ENCODE measurements at regions not wholly inside any gene's neighbourhood (a gene's known extent, or its start where the extent isn't known, plus 50 kb on each side); places are given as distances from the start of the nearest gene placed in this dataset.

- no peak for DNase-seq
Measured at GRCh38 chrX:9196961-9197640, 163.2 kb upstream of the FAM9B start.

DNA sequence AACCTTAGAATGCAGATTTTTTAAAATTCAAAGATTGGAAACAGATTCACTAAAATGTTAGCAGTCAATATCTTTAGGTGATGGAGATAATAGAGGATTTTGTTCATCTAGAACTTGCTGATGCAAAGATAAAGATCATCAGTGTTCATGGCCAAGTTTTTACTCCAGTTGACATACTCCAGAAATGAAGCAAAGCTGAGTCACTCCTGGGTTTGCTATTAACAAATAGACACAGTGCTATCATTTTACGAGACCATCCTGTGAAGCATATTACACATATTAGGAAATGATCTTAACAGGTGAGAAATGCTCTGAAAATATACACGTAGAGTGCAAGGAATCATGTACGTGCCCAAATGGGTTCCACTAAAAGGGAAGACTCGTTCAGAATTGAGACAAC, 170.6 kb upstream of the FAM9B start:
- DNase-seq, result no peak

- no peak for DNase-seq
Measured at GRCh38 chrX:9205599-9206223, 171.8 kb upstream of the FAM9B start.

GRCh38 chrX:9207142-9207541, 173.2 kb upstream of the FAM9B start:
- no peak for DNase-seq

GRCh38 chrX:9211269-9211668, 177.3 kb upstream of the FAM9B start:
- DNase-seq, result no peak

- no peak for DNase-seq
Measured at GRCh38 chrX:9221781-9222180, 187.9 kb upstream of the FAM9B start.

- DNase-seq, result no peak
Measured at GRCh38 chrX:9222299-9222698, 188.4 kb upstream of the FAM9B start.

GRCh38 chrX:9227276-9227675, 193.3 kb upstream of the FAM9B start:
- no peak for DNase-seq

DNA sequence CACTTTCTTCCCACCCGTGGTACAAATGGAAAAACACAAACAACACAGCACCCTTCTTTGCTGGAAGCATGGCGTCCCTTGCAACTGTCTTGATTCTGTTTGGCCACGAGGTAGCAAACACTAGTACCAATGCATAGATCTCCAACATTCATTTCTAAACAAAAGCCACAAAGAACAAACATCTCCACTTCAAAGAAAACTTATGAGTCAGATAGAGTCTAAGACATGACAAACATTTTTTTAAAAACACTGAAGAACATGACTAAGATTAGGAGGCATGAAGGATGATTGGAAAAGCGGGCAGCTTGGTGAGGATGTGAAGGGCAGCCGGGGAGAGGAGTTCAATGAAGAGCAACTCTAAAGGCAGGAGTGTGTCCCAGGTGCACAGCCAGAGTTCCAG, 197.6 kb upstream of the FAM9B start:
- DNase-seq, result no peak

DNA sequence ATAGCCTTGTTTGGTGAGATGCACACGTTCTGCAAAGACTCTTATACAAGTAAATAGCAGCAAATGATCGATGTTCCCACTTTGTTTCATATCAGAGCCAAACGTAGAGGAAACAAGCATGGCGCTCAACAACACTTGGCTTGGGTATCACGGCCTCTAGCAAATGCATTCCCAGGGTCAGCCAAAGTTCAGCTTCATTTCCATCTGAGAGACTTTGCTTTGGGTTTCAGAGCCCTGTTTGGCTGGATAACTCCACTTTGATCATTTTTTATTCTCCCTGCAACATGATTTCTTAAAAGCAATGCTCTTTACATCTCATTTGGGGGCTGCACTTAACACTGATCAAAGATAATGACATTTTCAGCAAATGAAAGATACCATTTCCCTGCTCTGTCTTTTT, 199.2 kb upstream of the FAM9B start:
- no peak for DNase-seq

DNA sequence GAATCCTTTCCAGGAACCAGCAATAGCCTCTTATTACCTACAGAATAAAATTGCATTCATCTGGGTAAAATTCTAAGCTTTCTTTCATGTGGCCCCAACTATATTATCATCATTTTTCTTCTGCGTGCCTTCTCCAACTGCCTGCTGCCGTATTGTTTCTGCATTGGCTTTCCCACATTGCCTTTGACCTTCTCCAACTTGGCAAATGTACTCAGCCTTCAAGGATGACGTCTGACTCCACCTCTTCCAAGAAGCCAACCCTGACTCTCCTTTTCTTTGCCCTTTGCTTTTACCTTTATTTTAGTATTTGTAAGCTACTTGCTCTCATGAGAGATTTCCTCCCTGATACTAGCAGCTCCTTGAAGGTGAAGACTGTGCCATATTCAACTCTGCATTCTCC, 200.4 kb upstream of the FAM9B start:
- DNase-seq, result no peak

GRCh38 chrX:9235722-9236121, 201.8 kb upstream of the FAM9B start:
- no peak for DNase-seq

- no peak for DNase-seq
Measured at GRCh38 chrX:9240956-9241355, 207.0 kb upstream of the FAM9B start.

GRCh38 chrX:9241427-9241826, 207.5 kb upstream of the FAM9B start:
- DNase-seq, result no peak

GRCh38 chrX:9249051-9249846, 215.3 kb upstream of the FAM9B start:
- no peak for DNase-seq

DNA sequence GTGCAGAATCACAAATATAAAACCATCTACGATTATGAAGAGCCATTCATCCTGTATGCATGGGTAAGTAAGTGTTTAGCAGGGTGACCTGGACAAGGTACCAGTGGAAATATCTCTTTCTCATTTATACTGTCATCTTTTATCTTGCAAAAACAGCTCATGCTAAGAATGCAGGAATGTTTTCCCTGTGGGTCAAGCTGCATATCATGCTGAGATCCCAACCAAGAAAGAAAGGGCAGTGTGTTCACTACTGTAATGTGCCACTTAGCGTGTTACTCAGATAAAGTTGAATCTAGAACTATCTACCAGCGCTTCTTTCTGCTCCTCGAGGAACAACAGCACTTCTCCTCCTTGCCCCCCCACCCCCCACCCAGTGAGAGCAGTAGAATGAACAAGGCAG, 212.7 kb upstream of the TBL1X start:
- no peak for DNase-seq

DNA sequence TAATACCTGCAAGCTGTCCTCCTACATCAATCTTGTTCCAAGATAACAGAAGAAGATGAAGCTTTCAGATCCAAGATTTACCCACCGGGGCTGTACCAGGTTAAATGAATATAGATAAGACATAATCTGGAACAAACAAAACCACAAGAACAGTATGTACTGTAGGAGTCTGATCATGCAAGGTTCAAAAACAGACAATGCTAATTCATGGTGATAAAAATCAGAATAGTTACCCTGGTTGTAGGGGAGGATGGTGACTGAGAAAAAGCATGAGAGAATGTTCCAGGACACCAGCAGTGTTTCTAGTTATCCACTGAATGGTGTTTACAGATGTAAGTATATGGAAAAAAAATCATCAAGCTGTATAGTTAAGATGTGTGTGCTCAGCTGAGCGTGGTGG, 211.6 kb upstream of the TBL1X start:
- DNase-seq, result no peak

GRCh38 chrX:9257718-9258420, 207.0 kb upstream of the TBL1X start:
- DNase-seq, result no peak

- DNase-seq, result no peak
Measured at GRCh38 chrX:9258421-9259104, 206.3 kb upstream of the TBL1X start.

DNA sequence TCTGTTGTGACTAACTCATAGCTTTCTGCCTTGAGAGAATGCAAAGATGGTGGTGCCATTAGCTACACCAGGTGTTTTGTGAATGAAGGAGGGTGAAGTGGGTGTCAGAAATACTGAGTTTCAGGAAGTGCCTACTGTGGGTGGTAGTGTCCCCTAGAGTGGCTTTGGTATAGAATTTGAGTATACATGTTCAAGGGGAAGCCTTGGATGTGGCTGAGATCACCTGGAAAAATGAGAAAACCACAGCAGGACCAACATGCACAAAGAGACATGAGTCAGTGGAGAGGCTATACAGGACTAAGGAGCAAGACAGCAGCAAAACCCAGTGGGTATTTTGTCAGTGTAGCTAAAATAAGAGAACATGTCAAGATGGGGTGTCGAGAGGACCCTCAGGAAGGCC, 204.3 kb upstream of the TBL1X start:
- no peak for DNase-seq

DNA sequence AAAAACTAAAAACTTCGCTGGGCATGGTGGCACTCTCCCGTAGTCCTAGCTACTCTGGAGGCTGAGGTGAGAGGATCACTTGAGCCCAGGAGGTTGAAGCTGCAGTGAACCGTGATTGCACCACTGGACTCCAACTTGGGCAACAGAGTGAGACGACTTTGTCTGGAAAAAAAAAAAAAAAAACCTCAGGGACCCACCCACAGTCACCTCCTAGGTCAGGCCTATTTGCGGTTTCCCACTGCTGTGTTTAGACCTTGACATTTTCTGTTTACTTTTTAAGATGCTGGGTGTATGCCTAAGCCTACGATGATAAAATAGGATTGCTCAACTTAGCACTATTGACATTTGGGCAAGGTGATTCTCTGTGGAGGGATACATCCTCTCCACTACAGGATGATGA, 197.4 kb upstream of the TBL1X start:
- DNase-seq, result no peak

DNA sequence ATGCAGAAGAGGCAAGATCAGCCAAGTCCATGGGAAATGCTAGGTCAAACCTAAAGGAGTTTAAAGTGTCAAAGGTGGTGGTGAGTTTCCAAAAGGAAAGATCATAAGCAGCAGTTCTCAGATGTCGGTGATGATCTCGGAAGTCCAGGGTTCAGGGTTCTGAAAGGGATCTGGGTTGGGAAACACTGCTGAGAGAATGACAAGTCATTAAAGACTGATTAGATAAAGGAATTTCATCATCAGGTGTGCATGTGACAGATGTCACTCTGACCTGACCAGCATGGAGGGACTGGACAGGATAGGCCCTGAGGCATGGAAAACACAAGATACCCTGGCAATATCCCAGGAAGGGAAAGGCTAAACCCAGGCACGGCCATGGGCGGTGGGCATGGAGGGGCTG, 195.7 kb upstream of the TBL1X start:
- DNase-seq, result no peak

Measured in activated CD8-positive, alpha-beta memory T cell treated with anti-CD3 and anti-CD28 coated beads for 24 hours (primary cell).